Mesodermal cell (in vitro differentiated cells): ENCODE measurements at regions not wholly inside any gene's neighbourhood (a gene's known extent, or its start where the extent isn't known, plus 50 kb on each side); places are given as distances from the start of the nearest gene placed in this dataset.

ENCODE experiments used
- H3K27ac ChIP-seq: 2 replicates; pipeline ENCODE4 v1.7.0; 2013; ENCODE audit warnings: mild to moderate bottlenecking, low read depth, low read length, moderate library complexity; ENCODE audit not compliant: severe bottlenecking
- H3K36me3 ChIP-seq: 2 replicates; pipeline ENCODE4 v1.7.1; 2013; ENCODE audit warnings: mild to moderate bottlenecking, low read length, moderate library complexity; ENCODE audit not compliant: control insufficient read depth, insufficient read depth
- H3K4me1 ChIP-seq: one replicate; pipeline ENCODE4 v1.7.1; 2013; ENCODE audit warnings: mild to moderate bottlenecking, low read length; ENCODE audit not compliant: insufficient read depth, control insufficient read depth, poor library complexity, severe bottlenecking
- H3K4me3 ChIP-seq: 2 replicates; pipeline ENCODE4 v1.7.0; 2013; ENCODE audit warnings: low read length, control low read depth, mild to moderate bottlenecking; ENCODE audit not compliant: insufficient read depth, poor library complexity, severe bottlenecking; ENCODE audit errors: extremely low read depth
- H3K9me3 ChIP-seq: 2 replicates; pipeline ENCODE4 v1.7.1; 2013; ENCODE audit warnings: mild to moderate bottlenecking, low read length, moderate library complexity; ENCODE audit not compliant: control insufficient read depth
- WGBS, 2 experiments: methylation state at CpG; one replicate each; pipeline ENCODE4 v1.1.5; 2013; ENCODE audit warnings: missing lambda C conversion rate in 2 of 2; ENCODE audit not compliant: insufficient coverage in 2 of 2; 5-methylcytosine and 5-hydroxymethylcytosine counted together

GRCh38 chr18:22684268-22684667, 248.9 kb upstream of the RBBP8 start:
- H3K4me1 ChIP-seq = no peaks in the 10 kb centered on the region

GRCh38 chr18:22685788-22686187, 247.3 kb upstream of the RBBP8 start:
- 81 to 88% methylated on average over 1 of the region's 2 CpGs for WGBS, 2 experiments
- no peak overlapping the region for H3K27ac ChIP-seq
- peaks cover 5% of the 10 kb centered on the region for H3K9me3 ChIP-seq
- H3K36me3 ChIP-seq = no peaks in the 10 kb centered on the region
- no peak overlapping the region for H3K4me3 ChIP-seq
- H3K4me1 ChIP-seq = no peaks in the 10 kb centered on the region

More at GRCh38 chr18:22684268-22684667, 248.9 kb upstream of the RBBP8 start:
- no peak overlapping the region for H3K4me3 ChIP-seq
- no peaks in the 10 kb centered on the region for H3K36me3 ChIP-seq
- H3K9me3 ChIP-seq = peaks cover 5% of the 10 kb centered on the region
- WGBS, 2 experiments = 94% methylated on average over 2 of the region's 2 CpGs; no CpG with 5 or more reads in 1 of the 2 experiments
- H3K27ac ChIP-seq = no peak overlapping the region

- Histone ChIP-seq H3K4me3 (no peak overlapping the region), H3K36me3 (no peaks in the 10 kb centered on the region), H3K4me1 (no peaks in the 10 kb centered on the region), H3K9me3 (peaks cover 5% of the 10 kb centered on the region), H3K27ac (no peak overlapping the region)
- 60 to 80% methylated on average over 2 to 3 of the region's 3 CpGs for WGBS, 2 experiments
Observed at GRCh38 chr18:22687892-22688680, 245.0 kb upstream of the RBBP8 start.

GRCh38 chr18:22688877-22689496, 244.1 kb upstream of the RBBP8 start:
- WGBS, 2 experiments = 90% methylated on average over 2 to 4 of the region's 4 CpGs
- Histone ChIP-seq H3K27ac (no peak overlapping the region), H3K36me3 (no peaks in the 10 kb centered on the region), H3K4me3 (no peak overlapping the region), H3K9me3 (peaks cover 5% of the 10 kb centered on the region), H3K4me1 (no peaks in the 10 kb centered on the region)

- no peaks in the 10 kb centered on the region for H3K36me3 ChIP-seq
- H3K27ac ChIP-seq = no peak overlapping the region
Observed at GRCh38 chr18:22689712-22690111, 243.4 kb upstream of the RBBP8 start.

GRCh38 chr18:22690556-22690955, 242.6 kb upstream of the RBBP8 start:
- Histone ChIP-seq H3K36me3 (no peaks in the 10 kb centered on the region), H3K4me1 (peaks cover 3% of the 10 kb centered on the region), H3K9me3 (peaks cover 5% of the 10 kb centered on the region), H3K27ac (no peak overlapping the region), H3K4me3 (no peak overlapping the region)
- 89 to 100% methylated on average over 1 of the region's 1 CpG for WGBS, 2 experiments

More at GRCh38 chr18:22689712-22690111, 243.4 kb upstream of the RBBP8 start:
- Histone ChIP-seq H3K4me3 (no peak overlapping the region), H3K9me3 (peaks cover 5% of the 10 kb centered on the region), H3K4me1 (no peaks in the 10 kb centered on the region)

- no peak overlapping the region for H3K27ac ChIP-seq
- H3K9me3 ChIP-seq = peaks cover 5% of the 10 kb centered on the region
- H3K36me3 ChIP-seq = no peaks in the 10 kb centered on the region
- peaks cover 3% of the 10 kb centered on the region for H3K4me1 ChIP-seq
- no CpG with 5 or more reads among the region's 2 CpGs for WGBS, 2 experiments
- no peak overlapping the region for H3K4me3 ChIP-seq
Observed at GRCh38 chr18:22691946-22692710, 241.0 kb upstream of the RBBP8 start.

- 38 to 64% methylated on average over 4 to 8 of the region's 8 CpGs for WGBS, 2 experiments
Observed at GRCh38 chr18:22694954-22695353, 238.2 kb upstream of the RBBP8 start.

GRCh38 chr18:22695674-22696073, 237.5 kb upstream of the RBBP8 start:
- Histone ChIP-seq H3K4me3 (no peak overlapping the region), H3K9me3 (no peaks in the 10 kb centered on the region), H3K36me3 (no peaks in the 10 kb centered on the region), H3K27ac (no peak overlapping the region), H3K4me1 (peaks cover 3% of the 10 kb centered on the region)
- WGBS, 2 experiments = 75 to 100% methylated on average over 1 of the region's 4 CpGs

More at GRCh38 chr18:22694954-22695353, 238.2 kb upstream of the RBBP8 start:
- Histone ChIP-seq H3K4me1 (peaks cover 3% of the 10 kb centered on the region), H3K27ac (no peak overlapping the region), H3K36me3 (no peaks in the 10 kb centered on the region), H3K4me3 (no peak overlapping the region), H3K9me3 (no peaks in the 10 kb centered on the region)

- Histone ChIP-seq H3K4me3 (no peak overlapping the region), H3K9me3 (no peaks in the 10 kb centered on the region), H3K36me3 (no peaks in the 10 kb centered on the region), H3K27ac (no peak overlapping the region), H3K4me1 (peaks cover 3% of the 10 kb centered on the region)
- WGBS, 2 experiments = 80 to 86% methylated on average over 3 of the region's 3 CpGs
Observed at GRCh38 chr18:22697561-22697960, 235.6 kb upstream of the RBBP8 start.
